HCT116 (cell line): ENCODE measurements at regions not wholly inside any gene's neighbourhood (a gene's known extent, or its start where the extent isn't known, plus 50 kb on each side); places are given as distances from the start of the nearest gene placed in this dataset.

Source experiments
- ATAC-seq: fragments of 200-7000 bp; cut with Tn5 transposase; 2 replicates; pipeline ENCODE4 v1.9.1; 2020; ENCODE audit warnings: mild to moderate bottlenecking, moderate library complexity
- BruUV-seq: library from RNA; stranded (reverse); fragments of 400-500 nt; replicated peaks from 2 replicates; lab custom pipeline; 2021; lab: Mats Ljungman, UMichigan
- CTCF ChIA-PET: fragments of 300-600 bp; sonication (Branson Sonifier 250); formaldehyde crosslinking; loops from one replicate; lab custom pipeline; 2021; ENCODE audit warnings: antibody characterized with exemption; lab: Charles Lee
- POLR2A ChIA-PET: fragments of 300-600, 350-600 bp; sonication (Branson Sonifier 250); formaldehyde crosslinking; loops from one replicate; lab custom pipeline; 2021; ENCODE audit warnings: antibody characterized with exemption; lab: Charles Lee
- RAD21 ChIA-PET, 2 experiments: fragments of 300-600 bp; sonication (Branson Sonifier 250); formaldehyde crosslinking; loops; one replicate each; lab custom pipeline; 2023; ENCODE audit warnings: low total read pairs in 2 of 2; ENCODE audit not compliant: uncharacterized antibody in 2 of 2, unreplicated experiment in 2 of 2, low non-redundant PET in 1 of 2; lab: Charles Lee
- DNase-seq: peaks from one replicate; pipeline ENCODE4 v3.0.0-alpha.2; 2010; ENCODE audit warnings: low read depth, low spot score
- H2AFZ ChIP-seq: fragments of 200-600 bp; shearing (Covaris generic), sonication (generic); 2 replicates; pipeline ENCODE4 v1.6.1; 2017; ENCODE audit warnings: low read depth, mixed run types, mixed read lengths, antibody characterized with exemption, low read length; ENCODE audit not compliant: poor library complexity, severe bottlenecking
- H3K27ac ChIP-seq: 2 replicates; pipeline ENCODE4 v1.5.1; 2012; ENCODE audit warnings: low read depth, low read length
- H3K27me3 ChIP-seq: fragments of 200-600 bp; sonication (generic); 2 replicates; pipeline ENCODE4 v1.6.1; 2016; ENCODE audit warnings: mixed run types, low read length, mixed read lengths; ENCODE audit not compliant: insufficient read depth
- H3K36me3 ChIP-seq, 2 experiments: fragments of 200-500 bp in 1 of 2; fragments of 200-600 bp in 1 of 2; sonication (Bioruptor generic) in 1 of 2; sonication (generic) in 1 of 2; 2 replicates each; pipeline versions ENCODE4 v1.5.1 to v1.6.1; 2014 to 2016; ENCODE audit warnings: low read length in 2 of 2, inconsistent platforms in 1 of 2, mixed read lengths in 1 of 2, mixed run types in 1 of 2; ENCODE audit not compliant: insufficient read depth in 2 of 2, control insufficient read depth in 1 of 2
- H3K4me1 ChIP-seq, 2 experiments: fragments of 200-600 bp in 1 of 2; sonication (generic) in 1 of 2; 2 replicates each; pipeline versions ENCODE4 v1.5.1 to v1.6.1; 2012 to 2017; ENCODE audit warnings: low read length in 2 of 2, inconsistent platforms in 1 of 2, mild to moderate bottlenecking in 1 of 2, mixed read lengths in 1 of 2, mixed run types in 1 of 2, moderate library complexity in 1 of 2; ENCODE audit not compliant: insufficient read depth in 2 of 2, control insufficient read depth in 1 of 2
- H3K4me2 ChIP-seq: fragments of 200-600 bp; sonication (generic); 2 replicates; pipeline ENCODE4 v1.6.1; 2017; ENCODE audit warnings: mixed run types, low read length, mixed read lengths
- H3K4me3 ChIP-seq, 2 experiments: fragments of 200-600 bp in 1 of 2; sonication (generic) in 1 of 2; replicated peaks in 1 of 2; 2 replicates each; pipeline ENCODE4 v1.5.1; 2011 to 2016; ENCODE audit warnings: low read length in 2 of 2, control low read depth in 1 of 2, low read depth in 1 of 2, mild to moderate bottlenecking in 1 of 2, mixed read lengths in 1 of 2, mixed run types in 1 of 2
- H3K79me2 ChIP-seq: fragments of 200-600 bp; sonication (generic); 2 replicates; pipeline ENCODE4 v1.6.1; 2017; ENCODE audit warnings: mild to moderate bottlenecking, mixed run types, low read length, moderate library complexity, mixed read lengths; ENCODE audit not compliant: insufficient read depth
- H3K9ac ChIP-seq: fragments of 200-600 bp; sonication (generic); 2 replicates; pipeline ENCODE4 v1.6.1; 2016; ENCODE audit warnings: low read length, mixed read lengths
- H3K9me2 ChIP-seq: fragments of 200-600 bp; sonication (generic), shearing (Covaris generic); 2 replicates; pipeline ENCODE4 v1.6.1; 2017; ENCODE audit warnings: mixed run types, mild to moderate bottlenecking, moderate library complexity; ENCODE audit not compliant: insufficient read depth
- H3K9me3 ChIP-seq, 2 experiments: fragments of 200-500 bp in 1 of 2; fragments of 200-600 bp in 1 of 2; sonication (Bioruptor generic) in 1 of 2; sonication (generic) in 1 of 2; 2 replicates each; pipeline ENCODE4 v1.6.1; 2014 to 2017; ENCODE audit warnings: low read length in 2 of 2, mixed read lengths in 2 of 2, inconsistent platforms in 1 of 2, low read depth in 1 of 2, mild to moderate bottlenecking in 1 of 2, mixed run types in 1 of 2, moderate library complexity in 1 of 2; ENCODE audit not compliant: control insufficient read depth in 1 of 2, insufficient read depth in 1 of 2
- H4K20me1 ChIP-seq: fragments of 200-600 bp; sonication (generic), shearing (Covaris generic); 2 replicates; pipeline ENCODE4 v1.6.1; 2017; ENCODE audit warnings: mixed run types, mild to moderate bottlenecking, moderate library complexity; ENCODE audit not compliant: insufficient read depth
- CBX3 ChIP-seq: IDR thresholded peaks from 2 replicates; pipeline ENCODE4 v1.6.1; 2012; ENCODE audit warnings: low read depth
- CEBPB ChIP-seq: IDR thresholded peaks from 2 replicates; pipeline ENCODE4 v1.6.1; 2012; ENCODE audit warnings: low read depth
- CTCF ChIP-seq, 3 experiments: fragments of 200-600 bp in 1 of 3; sonication (generic) in 1 of 3; IDR thresholded peaks in 2 of 3; conservative IDR thresholded peaks in 1 of 3; 2 replicates each; pipeline ENCODE4 v1.5.1; 2012 to 2017; ENCODE audit warnings: low read depth in 2 of 3, low read length in 2 of 3, antibody characterized with exemption in 1 of 3, borderline replicate concordance in 1 of 3, control low read depth in 1 of 3, mild to moderate bottlenecking in 1 of 3, mixed read lengths in 1 of 3, mixed run types in 1 of 3, moderate library complexity in 1 of 3; ENCODE audit not compliant: insufficient read depth in 1 of 3
- EGR1 ChIP-seq: IDR thresholded peaks from 2 replicates; pipeline ENCODE4 v1.6.1; 2012; ENCODE audit warnings: low read depth
- ELF1 ChIP-seq: IDR thresholded peaks from 2 replicates; pipeline ENCODE4 v1.6.1; 2012; ENCODE audit warnings: low read depth, borderline replicate concordance
- EZH2phosphoT487 ChIP-seq: fragments of 200-600 bp; IDR thresholded peaks from 2 replicates; pipeline ENCODE4 v1.6.1; 2018; ENCODE audit warnings: antibody characterized with exemption, borderline replicate concordance
- JUND ChIP-seq: IDR thresholded peaks from 2 replicates; pipeline ENCODE4 v1.6.1; 2012
- MAX ChIP-seq: IDR thresholded peaks from 2 replicates; pipeline ENCODE4 v1.6.1; 2012
- POLR2A ChIP-seq: IDR thresholded peaks from 2 replicates; pipeline ENCODE4 v1.7.0; 2011; ENCODE audit warnings: borderline replicate concordance; ENCODE audit not compliant: insufficient read depth, insufficient read length; ENCODE audit errors: extremely low read depth
- POLR2AphosphoS5 ChIP-seq: IDR thresholded peaks from 2 replicates; pipeline ENCODE4 v1.6.1; 2011; ENCODE audit warnings: mild to moderate bottlenecking, low read depth, low read length, moderate library complexity
- RAD21 ChIP-seq: IDR thresholded peaks from 2 replicates; pipeline ENCODE4 v1.6.1; 2012; ENCODE audit warnings: low read depth, mild to moderate bottlenecking
- SIN3A ChIP-seq: IDR thresholded peaks from 2 replicates; pipeline ENCODE4 v1.6.1; 2012; ENCODE audit warnings: low read depth
- SP1 ChIP-seq: IDR thresholded peaks from 2 replicates; pipeline ENCODE4 v1.6.1; 2012; ENCODE audit warnings: low read depth
- SRF ChIP-seq: IDR thresholded peaks from 2 replicates; pipeline ENCODE4 v1.6.1; 2012; ENCODE audit warnings: low read depth
- intact Hi-C: fragments of 100-400 bp; cut with micrococcal nuclease; formaldehyde crosslinking; loops from 2 replicates; pipeline ENCODE4 v1.10.0; 2022

- Histone ChIP-seq H3K27me3 (no peaks in the 10 kb centered on the region), H3K4me2 (no peak overlapping the region), H4K20me1 (no peaks in the 10 kb centered on the region), H3K36me3 (no peaks in the 10 kb centered on the region), H3K27ac (no peak overlapping the region), H3K79me2 (no peaks in the 10 kb centered on the region), H3K9me2 (no peaks in the 10 kb centered on the region), H3K4me1 (no peaks in the 10 kb centered on the region), H3K9me3 (peaks cover 0 to 3% of the 10 kb centered on the region in 2 experiments; a peak in 1 of 4 replicates), H3K9ac (no peak overlapping the region), H3K4me3 (no peak overlapping the region), H2AFZ (no peak overlapping the region)
- no TSS peak for BruUV-seq
- CTCF ChIA-PET: no interaction called here
- peak; percentile 54 for TF ChIP-seq RAD21
- TF ChIP-seq EZH2phosphoT487: no peak
- peak; percentile 27 to 65 (median 36); a peak in 4 of 6 replicates for TF ChIP-seq CTCF (IDR thresholded peaks at IDR 0.05 in 2 of 3, conservative IDR thresholded peaks at IDR 0.05 in 1 of 3; ENCODE audit: borderline replicate concordance in 1 of 3, insufficient read depth in 1 of 3, low read depth in 2 of 3, low read length in 2 of 3)
- peak; percentile 41; the same call in 1 of the 2 replicates for TF ChIP-seq CBX3
- intact Hi-C loops: no loop called here
- ATAC-seq (no peak), DNase-seq (peak; percentile 44)
- POLR2A ChIA-PET: no interaction called here
- RAD21 ChIA-PET: no interaction called here
These were observed 114.1 kb upstream of the DNAJC19 start for GRCh38 chr3:181103605-181104004.

GRCh38 chr3:181086011-181086410 lies 96.5 kb upstream of the DNAJC19 start:
- POLR2A ChIA-PET: no interaction called here
- no peak overlapping the region for H3K27ac ChIP-seq
- no TSS peak for BruUV-seq
- H3K4me1 ChIP-seq: no peaks in the 10 kb centered on the region
- no peak for DNase-seq
- no peak overlapping the region for H3K4me3 ChIP-seq
- no peak overlapping the region for H2AFZ ChIP-seq
- H4K20me1 ChIP-seq: no peaks in the 10 kb centered on the region
- no peaks in the 10 kb centered on the region for H3K36me3 ChIP-seq
- CTCF ChIA-PET: no interaction called here
- no peak overlapping the region for H3K9ac ChIP-seq
- RAD21 ChIA-PET: no interaction called here
- intact Hi-C loops: no loop called here
- H3K79me2 ChIP-seq: no peaks in the 10 kb centered on the region
- H3K9me3 ChIP-seq: no peaks in the 10 kb centered on the region
- no peak overlapping the region for H3K4me2 ChIP-seq
- no peak for ATAC-seq
- H3K9me2 ChIP-seq: no peaks in the 10 kb centered on the region
- H3K27me3 ChIP-seq: peaks cover 30% of the 10 kb centered on the region
- no peak for TF ChIP-seq SRF
- TF ChIP-seq CEBPB: no peak
- no peak for TF ChIP-seq CTCF (IDR thresholded peaks at IDR 0.05 in 2 of 3, conservative IDR thresholded peaks at IDR 0.05 in 1 of 3; ENCODE audit: borderline replicate concordance in 1 of 3, insufficient read depth in 1 of 3, low read depth in 2 of 3, low read length in 2 of 3)
- no peak for TF ChIP-seq MAX
- no peak for TF ChIP-seq EZH2phosphoT487
- no peak for TF ChIP-seq POLR2A
- no peak for TF ChIP-seq CBX3
- no peak for TF ChIP-seq SP1
- TF ChIP-seq SIN3A: no peak
- TF ChIP-seq JUND: no peak
- TF ChIP-seq POLR2AphosphoS5: no peak
- no peak for TF ChIP-seq EGR1
- no peak for TF ChIP-seq ELF1
